CD8-positive, alpha-beta memory T cell (primary cell): ENCODE measurements at regions not wholly inside any gene's neighbourhood (a gene's known extent, or its start where the extent isn't known, plus 50 kb on each side); places are given as distances from the start of the nearest gene placed in this dataset.
A peak's percentile ranks its signal among the peaks of the same experiment; 100 is the strongest.

Experiments
- CTCF ChIA-PET: fragments of 350-600 bp; sonication (Branson Sonifier 250); formaldehyde crosslinking; loops from one replicate; lab custom pipeline; 2021; ENCODE audit warnings: antibody characterized with exemption; lab: Charles Lee
- POLR2A ChIA-PET: fragments of 350-600 bp; sonication (Branson Sonifier 250); formaldehyde crosslinking; loops from one replicate; lab custom pipeline; 2021; ENCODE audit warnings: antibody characterized with exemption; lab: Charles Lee
- DNase-seq, 5 donors: peaks; one replicate each; pipeline versions ENCODE4 v3.0.0 to v3.0.0-alpha.2; 2020 to 2022; ENCODE audit warnings: mixed read lengths in 1 of 5
- H3K27ac ChIP-seq: one replicate; pipeline ENCODE4 v1.7.0; 2013; ENCODE audit warnings: low read depth, mild to moderate bottlenecking, low read length, moderate library complexity
- H3K27me3 ChIP-seq: 2 replicates; pipeline ENCODE4 v1.7.0; 2013; ENCODE audit warnings: low read length, mild to moderate bottlenecking; ENCODE audit not compliant: insufficient read depth, poor library complexity, severe bottlenecking
- H3K36me3 ChIP-seq: 2 replicates; pipeline ENCODE4 v1.7.0; 2013; ENCODE audit warnings: mild to moderate bottlenecking, low read length, moderate library complexity; ENCODE audit not compliant: insufficient read depth
- H3K4me1 ChIP-seq: 2 replicates; pipeline ENCODE4 v1.7.0; 2013; ENCODE audit warnings: mild to moderate bottlenecking, low read length, moderate library complexity; ENCODE audit not compliant: insufficient read depth
- H3K4me3 ChIP-seq: 2 replicates; pipeline ENCODE4 v1.7.0; 2013; ENCODE audit warnings: mild to moderate bottlenecking, low read length
- H3K9me3 ChIP-seq: 2 replicates; pipeline ENCODE4 v1.7.0; 2013; ENCODE audit warnings: mild to moderate bottlenecking, low read length
- H3K27ac Mint-ChIP-seq, 8 donors: one replicate each; pipeline ENCODE4 v1.8.0; 2020 to 2021; ENCODE audit warnings: mixed read lengths in 8 of 8, mild to moderate bottlenecking in 6 of 8, inconsistent platforms in 3 of 8, moderate library complexity in 3 of 8
- H3K27me3 Mint-ChIP-seq, 2 donors: one replicate each; pipeline ENCODE4 v1.8.0; 2020 to 2021; ENCODE audit warnings: mixed read lengths in 2 of 2, mild to moderate bottlenecking in 1 of 2, moderate library complexity in 1 of 2
- H3K36me3 Mint-ChIP-seq, 3 donors: one replicate each; pipeline ENCODE4 v1.8.0; 2020 to 2021; ENCODE audit warnings: mixed read lengths in 3 of 3, inconsistent platforms in 1 of 3, mild to moderate bottlenecking in 1 of 3
- H3K4me1 Mint-ChIP-seq, 3 donors: one replicate each; pipeline ENCODE4 v1.8.0; 2020 to 2021; ENCODE audit warnings: mixed read lengths in 3 of 3, inconsistent platforms in 1 of 3, mild to moderate bottlenecking in 1 of 3
- H3K4me3 Mint-ChIP-seq, 7 donors: one replicate each; pipeline ENCODE4 v1.8.0; 2020 to 2021; ENCODE audit warnings: mixed read lengths in 7 of 7, mild to moderate bottlenecking in 6 of 7, moderate library complexity in 4 of 7, inconsistent platforms in 2 of 7
- H3K9me3 Mint-ChIP-seq, 5 donors: one replicate each; pipeline ENCODE4 v1.8.0; 2020 to 2022; ENCODE audit warnings: mixed read lengths in 5 of 5, mild to moderate bottlenecking in 3 of 5, moderate library complexity in 2 of 5, inconsistent platforms in 1 of 5

DNA sequence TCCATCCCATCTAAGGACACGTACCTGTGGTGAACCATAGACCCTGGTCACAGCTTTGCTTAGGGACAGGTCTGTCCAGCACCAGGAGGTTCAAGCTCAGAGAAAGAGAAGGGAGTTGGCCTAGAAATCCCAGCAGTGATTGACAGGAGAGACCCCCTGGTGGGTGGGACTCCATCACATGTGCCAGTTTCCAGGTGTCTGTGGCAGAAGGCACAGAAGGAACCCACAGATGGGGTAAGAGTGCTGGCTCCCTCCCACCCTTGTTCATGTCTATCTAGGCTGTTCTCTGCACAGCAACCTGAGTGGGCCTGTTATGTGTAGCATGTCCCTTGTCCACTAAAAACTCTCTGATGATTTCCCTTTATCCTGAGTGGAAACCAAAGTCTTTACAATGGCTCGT, 54.0 kb upstream of the GRB10 start:
- ChIA-PET CTCF (no interaction called here), POLR2A (no interaction called here)
- Histone ChIP-seq H3K27me3 (no peaks in the 10 kb centered on the region), H3K27ac (no peak overlapping the region), H3K4me3 (no peak overlapping the region), H3K36me3 (no peaks in the 10 kb centered on the region), H3K9me3 (no peaks in the 10 kb centered on the region), H3K4me1 (no peaks in the 10 kb centered on the region)
- H3K27ac Mint-ChIP-seq: no peak overlapping the region
- H3K4me1 Mint-ChIP-seq: no peaks in the 10 kb centered on the region
- no peak for DNase-seq
- peaks cover 0 to 2% (median 0%) of the 10 kb centered on the region in 5 donors for H3K9me3 Mint-ChIP-seq
- H3K36me3 Mint-ChIP-seq: no peaks in the 10 kb centered on the region
- peaks cover 10 to 22% of the 10 kb centered on the region in 2 donors for H3K27me3 Mint-ChIP-seq
- no peak overlapping the region for H3K4me3 Mint-ChIP-seq

DNA sequence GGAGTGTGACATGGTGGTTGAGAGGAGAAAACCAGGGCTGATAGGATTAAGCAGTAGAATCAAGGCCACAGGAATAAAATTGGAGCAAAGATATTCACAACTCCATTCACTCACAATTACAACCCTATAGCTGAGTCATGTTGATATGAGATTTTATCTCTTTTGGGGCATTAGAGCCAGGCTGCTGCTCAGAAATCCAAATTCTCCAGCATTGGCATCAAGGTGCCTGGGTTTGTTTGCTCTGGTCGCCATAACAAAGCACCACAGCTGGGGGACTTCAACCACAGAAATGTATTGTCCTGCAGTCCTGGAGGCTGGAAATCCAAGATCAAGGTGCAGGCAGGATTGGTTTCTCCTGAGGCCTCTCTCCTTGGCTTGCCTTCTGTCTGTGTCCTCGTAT, 52.5 kb upstream of the GRB10 start:
- Mint-ChIP-seq H3K4me1 (no peaks in the 10 kb centered on the region), H3K36me3 (no peaks in the 10 kb centered on the region), H3K27me3 (peaks cover 15 to 17% of the 10 kb centered on the region in 2 donors), H3K4me3 (no peak overlapping the region), H3K9me3 (peaks cover 0 to 2% (median 0%) of the 10 kb centered on the region in 5 donors), H3K27ac (no peak overlapping the region)
- Histone ChIP-seq H3K36me3 (no peaks in the 10 kb centered on the region), H3K27me3 (no peaks in the 10 kb centered on the region), H3K4me1 (no peaks in the 10 kb centered on the region), H3K4me3 (no peak overlapping the region), H3K9me3 (no peaks in the 10 kb centered on the region), H3K27ac (no peak overlapping the region)
- CTCF ChIA-PET: no interaction called here
- POLR2A ChIA-PET: no interaction called here
- DNase-seq: no peak

DNA sequence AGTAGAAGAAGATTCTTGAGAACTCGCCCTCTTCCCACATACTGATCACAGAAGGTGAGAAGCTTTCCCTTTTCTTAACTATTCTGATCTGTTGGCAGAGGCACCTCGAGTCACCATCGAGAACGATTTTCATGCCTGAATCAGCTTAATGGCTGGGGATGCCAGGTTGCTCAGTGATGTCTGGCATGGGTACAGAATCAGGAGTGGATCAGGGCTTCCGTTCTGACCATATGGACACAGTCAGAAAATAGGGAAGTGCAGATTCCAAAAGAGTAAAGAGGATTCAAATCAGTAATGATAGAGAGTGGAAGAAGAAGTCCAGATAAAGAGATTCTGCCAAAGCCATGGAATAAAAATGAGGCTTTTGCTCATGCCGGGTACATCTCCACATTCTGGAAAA, 52.0 kb upstream of the GRB10 start:
- no peak overlapping the region for H3K4me3 Mint-ChIP-seq
- peak overlapping the region in 1 of 8 donors; percentile 21 for H3K27ac Mint-ChIP-seq
- Histone ChIP-seq H3K27me3 (no peaks in the 10 kb centered on the region), H3K27ac (no peak overlapping the region), H3K36me3 (no peaks in the 10 kb centered on the region), H3K9me3 (no peaks in the 10 kb centered on the region), H3K4me1 (no peaks in the 10 kb centered on the region), H3K4me3 (no peak overlapping the region)
- POLR2A ChIA-PET: no interaction called here
- no peak for DNase-seq
- no peaks in the 10 kb centered on the region for H3K4me1 Mint-ChIP-seq
- CTCF ChIA-PET: no interaction called here
- H3K9me3 Mint-ChIP-seq: peaks cover 0 to 2% (median 0%) of the 10 kb centered on the region in 5 donors
- H3K27me3 Mint-ChIP-seq: peaks cover 18 to 19% of the 10 kb centered on the region in 2 donors
- H3K36me3 Mint-ChIP-seq: no peaks in the 10 kb centered on the region

DNA sequence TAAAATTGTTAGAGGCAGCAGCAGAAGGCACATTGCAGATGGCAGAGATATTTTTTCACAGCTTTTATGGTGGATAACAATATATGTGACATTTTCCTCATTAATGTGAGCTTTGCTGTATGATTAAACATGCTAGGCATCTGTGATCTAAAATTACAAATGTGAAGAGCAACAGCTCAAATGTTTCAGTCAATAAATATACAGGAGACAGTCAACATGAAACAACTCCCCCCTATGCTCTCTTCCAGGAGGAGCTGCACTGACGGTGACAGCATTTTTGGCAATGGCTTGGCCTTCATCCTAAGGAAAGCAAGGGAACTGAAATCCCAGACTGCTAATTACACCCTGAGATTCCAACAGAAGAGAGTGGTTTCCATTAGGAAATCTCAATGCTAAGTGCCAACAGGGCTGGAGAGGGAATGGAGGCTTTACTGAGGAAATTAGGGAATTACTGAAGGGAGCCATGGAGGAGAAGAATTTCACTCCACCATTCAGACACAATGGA, 51.4 kb upstream of the GRB10 start:
- Mint-ChIP-seq H3K4me1 (no peaks in the 10 kb centered on the region), H3K36me3 (no peaks in the 10 kb centered on the region), H3K27ac (no peak overlapping the region), H3K9me3 (peaks cover 0 to 2% (median 0%) of the 10 kb centered on the region in 5 donors), H3K27me3 (peaks cover 21 to 24% of the 10 kb centered on the region in 2 donors), H3K4me3 (no peak overlapping the region)
- POLR2A ChIA-PET: no interaction called here
- DNase-seq: no peak
- no peaks in the 10 kb centered on the region for H3K9me3 ChIP-seq
- no peaks in the 10 kb centered on the region for H3K27me3 ChIP-seq
- no peak overlapping the region for H3K4me3 ChIP-seq
- no peaks in the 10 kb centered on the region for H3K4me1 ChIP-seq
- no peaks in the 10 kb centered on the region for H3K36me3 ChIP-seq
- H3K27ac ChIP-seq: no peak overlapping the region
- CTCF ChIA-PET: no interaction called here

DNA sequence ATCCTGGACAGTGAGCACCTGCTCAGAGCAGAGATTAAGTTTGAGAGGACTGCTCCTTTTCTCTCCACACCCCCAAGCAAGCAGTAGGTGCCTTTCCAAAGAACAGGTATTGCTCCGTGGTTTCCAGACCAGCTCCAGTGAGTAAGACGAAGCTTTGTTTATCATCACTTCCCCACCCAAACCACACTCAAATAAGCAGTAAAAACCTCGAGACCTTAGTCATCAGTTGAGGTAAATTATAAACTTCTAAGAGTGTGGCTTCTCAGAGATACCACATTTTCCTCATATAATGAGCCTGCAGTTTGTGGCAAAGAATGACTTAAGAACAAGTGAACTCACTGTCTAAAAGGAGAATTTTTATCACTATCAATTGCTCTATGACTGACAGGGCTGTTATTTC, 50.0 kb upstream of the GRB10 start:
- Mint-ChIP-seq H3K27me3 (peaks cover 14 to 24% of the 10 kb centered on the region in 2 donors), H3K27ac (no peak overlapping the region), H3K4me3 (no peak overlapping the region), H3K36me3 (no peaks in the 10 kb centered on the region), H3K9me3 (peaks cover 0 to 2% (median 0%) of the 10 kb centered on the region in 5 donors), H3K4me1 (no peaks in the 10 kb centered on the region)
- no peaks in the 10 kb centered on the region for H3K4me1 ChIP-seq
- CTCF ChIA-PET: no interaction called here
- no peaks in the 10 kb centered on the region for H3K9me3 ChIP-seq
- POLR2A ChIA-PET: no interaction called here
- DNase-seq: no peak
- no peaks in the 10 kb centered on the region for H3K27me3 ChIP-seq
- H3K4me3 ChIP-seq: no peak overlapping the region
- no peaks in the 10 kb centered on the region for H3K36me3 ChIP-seq
- no peak overlapping the region for H3K27ac ChIP-seq
